ENCODE measurements at regions not wholly inside any gene's neighbourhood (a gene's known extent, or its start where the extent isn't known, plus 50 kb on each side); places are given as distances from the start of the nearest gene placed in this dataset.

GRCh38 chr1:38370716-38371504 is 324.3 kb upstream of the POU3F1 start:
- Histone ChIP-seq H3K36me3 (no peaks in the 10 kb centered on the region), H3K4me1 (no peaks in the 10 kb centered on the region), H3K27ac (no peak overlapping the region), H3K4me3 (no peak overlapping the region), H3K9me3 (no peaks in the 10 kb centered on the region), H3K27me3 (no peaks in the 10 kb centered on the region)
- TF ChIP-seq CTCF (IDR thresholded peaks at IDR 0.05) (no peak), POLR2A (IDR thresholded peaks at IDR 0.05) (no peak)
- DNase-seq = no peak

DNA sequence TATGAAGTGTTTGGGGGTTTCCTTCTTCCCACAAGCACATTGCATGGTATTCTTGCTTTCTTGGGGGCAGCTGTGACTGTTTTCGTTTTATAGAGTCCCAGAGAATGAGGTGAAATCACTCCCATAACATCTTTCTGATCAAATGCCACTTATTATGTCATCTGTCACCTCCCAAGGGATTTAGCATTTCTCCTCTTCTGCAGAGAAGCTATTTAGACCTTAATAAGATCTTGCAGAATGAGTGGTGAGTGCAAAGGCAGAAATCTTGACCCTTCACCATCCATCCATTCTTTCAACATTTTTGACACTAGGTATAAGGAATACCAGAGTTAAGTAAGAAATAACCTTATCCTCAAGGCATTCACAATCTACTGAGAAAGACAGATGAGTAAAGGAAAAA is 318.6 kb upstream of the POU3F1 start:
- Histone ChIP-seq H3K4me3 (no peak overlapping the region), H3K4me1 (no peaks in the 10 kb centered on the region), H3K27ac (no peak overlapping the region), H3K36me3 (no peaks in the 10 kb centered on the region), H3K9me3 (no peaks in the 10 kb centered on the region), H3K27me3 (no peaks in the 10 kb centered on the region)
- no peak for TF ChIP-seq CTCF (IDR thresholded peaks at IDR 0.05)
- TF ChIP-seq POLR2A (IDR thresholded peaks at IDR 0.05) = no peak
- no peak for DNase-seq

GRCh38 chr1:38361566-38361965 is 315.0 kb upstream of the POU3F1 start:
- Histone ChIP-seq H3K9me3 (no peaks in the 10 kb centered on the region), H3K4me3 (no peak overlapping the region), H3K4me1 (no peaks in the 10 kb centered on the region), H3K36me3 (no peaks in the 10 kb centered on the region), H3K27me3 (no peaks in the 10 kb centered on the region), H3K27ac (no peak overlapping the region)
- no peak for TF ChIP-seq CTCF (IDR thresholded peaks at IDR 0.05)
- no peak for TF ChIP-seq POLR2A (IDR thresholded peaks at IDR 0.05)
- no peak for DNase-seq

- TF ChIP-seq CTCF (IDR thresholded peaks at IDR 0.05) = no peak
- TF ChIP-seq POLR2A (IDR thresholded peaks at IDR 0.05) = no peak
- no peaks in the 10 kb centered on the region for H3K36me3 ChIP-seq
These were observed 314.2 kb upstream of the POU3F1 start for GRCh38 chr1:38360807-38361206.

GRCh38 chr1:38353956-38354355 is 307.4 kb upstream of the POU3F1 start:
- no peaks in the 10 kb centered on the region for H3K36me3 ChIP-seq
- H3K27me3 ChIP-seq = no peaks in the 10 kb centered on the region
- TF ChIP-seq POLR2A (IDR thresholded peaks at IDR 0.05) (no peak), CTCF (IDR thresholded peaks at IDR 0.05) (no peak)
- DNase-seq = no peak
- no peaks in the 10 kb centered on the region for H3K4me1 ChIP-seq
- no peaks in the 10 kb centered on the region for H3K9me3 ChIP-seq
- no peak overlapping the region for H3K27ac ChIP-seq
- no peak overlapping the region for H3K4me3 ChIP-seq

More at GRCh38 chr1:38360807-38361206, 314.2 kb upstream of the POU3F1 start:
- Histone ChIP-seq H3K27me3 (no peaks in the 10 kb centered on the region), H3K4me3 (no peak overlapping the region), H3K4me1 (no peaks in the 10 kb centered on the region), H3K27ac (no peak overlapping the region), H3K9me3 (no peaks in the 10 kb centered on the region)
- DNase-seq = no peak
